HuH-7.5 (cell line): ENCODE measurements at regions not wholly inside any gene's neighbourhood (a gene's known extent, or its start where the extent isn't known, plus 50 kb on each side); places are given as distances from the start of the nearest gene placed in this dataset.
A peak's percentile ranks its signal among the peaks of the same experiment; 100 is the strongest.
"Not testable (repeated sequence)": the region's sequence is repeated elsewhere in the genome, so short reads cannot be mapped to it uniquely, and the experiment has no call there.

ENCODE experiments used
- DNase-seq: peaks from one replicate; pipeline ENCODE4 v3.0.0; 2011; ENCODE audit warnings: low spot score

DNA sequence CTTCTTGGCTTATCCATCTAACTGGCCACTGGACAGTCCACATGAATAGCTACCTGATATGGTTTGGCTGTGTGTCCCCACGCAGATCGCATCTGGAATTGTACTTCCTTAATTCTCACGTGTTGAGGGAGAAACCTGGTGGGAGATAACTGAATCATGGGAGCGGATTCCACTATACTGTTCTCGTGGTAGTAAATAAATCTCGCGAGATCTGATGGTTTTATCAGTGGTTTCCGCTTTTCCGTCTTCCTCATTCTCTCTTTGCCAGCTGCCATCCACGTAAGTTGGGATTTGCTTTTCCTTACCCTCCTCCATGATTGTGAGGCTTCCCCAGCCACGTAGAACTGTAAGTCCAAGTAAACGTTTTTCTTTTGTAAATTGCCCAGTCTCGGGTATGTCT is 1496.4 kb downstream of the KHDRBS2 start:
- not testable (repeated sequence) for DNase-seq

DNA sequence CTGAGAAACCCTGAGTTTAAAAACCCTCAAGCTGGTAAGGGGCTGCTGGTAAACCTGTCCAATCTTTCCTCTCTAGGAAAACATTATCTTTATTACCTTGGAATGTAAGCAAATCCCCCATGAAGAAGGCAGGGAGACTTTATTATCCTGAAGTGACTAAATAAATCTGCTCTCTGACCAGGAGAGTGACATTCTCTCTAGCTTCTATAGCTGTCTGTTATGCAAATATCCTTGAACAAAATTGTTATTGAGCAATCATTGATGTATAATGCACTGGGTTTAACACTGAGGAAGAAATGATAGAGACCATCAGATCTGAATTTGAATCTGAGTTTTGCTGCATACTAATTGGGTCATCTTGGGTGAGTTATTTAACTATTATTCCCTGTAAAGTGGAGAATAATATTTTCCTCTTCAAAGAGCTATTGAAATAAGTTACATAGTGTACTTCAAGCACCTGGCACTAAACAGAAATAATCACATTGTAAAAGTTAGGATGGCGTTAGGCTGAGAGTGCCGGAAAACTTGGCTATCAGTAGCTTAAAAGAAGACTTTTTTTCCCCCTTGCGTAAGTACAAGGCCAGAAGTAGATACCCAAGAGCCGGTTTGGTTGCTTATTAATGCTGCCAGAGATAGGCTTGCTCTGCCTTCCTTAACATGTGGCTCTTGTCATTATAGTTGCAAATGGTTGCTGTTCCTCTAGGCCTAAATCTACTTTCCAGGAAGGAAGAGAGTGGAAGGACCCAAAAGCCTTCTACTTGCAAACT is 1503.1 kb downstream of the KHDRBS2 start:
- not testable (repeated sequence) for DNase-seq

DNA sequence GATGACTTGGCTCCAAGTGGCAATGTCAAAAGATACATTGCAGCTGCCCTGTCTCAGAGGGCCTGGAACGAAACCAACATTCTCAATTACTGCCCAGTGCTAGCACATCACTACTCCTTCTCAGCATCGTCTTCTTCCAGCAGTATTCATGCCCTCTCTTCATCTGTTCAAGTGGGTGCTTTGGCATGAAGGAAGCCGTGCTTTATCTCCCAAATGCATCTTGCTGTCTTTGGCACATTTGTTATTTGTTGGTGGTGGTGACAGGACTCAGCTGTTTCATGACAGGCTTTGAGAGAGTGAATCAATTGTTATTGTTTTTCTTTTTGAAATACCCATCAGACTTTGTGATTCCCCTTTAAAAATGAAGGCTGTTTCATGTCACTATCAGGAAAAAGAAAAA is 1506.4 kb downstream of the KHDRBS2 start:
- not testable (repeated sequence) for DNase-seq

DNA sequence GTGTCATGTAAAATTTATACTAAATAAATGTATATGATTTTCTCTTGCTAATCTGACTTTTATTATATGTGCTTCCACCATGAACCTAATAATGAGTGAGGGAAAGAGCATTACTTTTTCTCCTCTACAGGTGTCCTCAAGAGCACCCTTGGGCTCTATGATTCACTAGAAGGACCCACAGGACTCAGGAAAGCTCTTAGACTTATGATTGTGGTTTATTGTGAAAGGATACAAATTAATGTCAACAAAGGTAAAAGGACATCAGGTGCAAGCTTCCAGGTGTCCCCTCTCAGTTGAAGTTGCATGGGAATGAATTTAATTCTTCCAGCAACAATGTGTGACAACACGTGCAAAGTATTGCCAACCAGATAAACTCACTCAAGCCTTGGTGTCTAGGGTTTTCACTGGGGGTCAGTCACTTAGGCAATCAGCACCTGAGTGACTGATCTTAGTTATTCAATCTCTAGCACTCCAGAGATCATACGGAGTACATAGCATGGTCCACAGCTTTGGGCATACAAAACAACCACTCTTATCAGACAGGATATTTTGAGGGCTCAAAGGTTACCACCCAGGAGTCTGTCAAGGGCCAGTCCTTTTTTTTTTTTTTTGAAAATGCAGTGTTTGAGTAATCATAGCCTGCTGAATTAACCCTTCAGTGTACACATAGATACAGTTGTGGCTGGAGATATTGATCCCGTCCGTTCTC is 1518.1 kb downstream of the KHDRBS2 start:
- DNase-seq = peak; percentile 6

- not testable (repeated sequence) for DNase-seq
These were observed 1520.7 kb downstream of the KHDRBS2 start for GRCh38 chr6:60765331-60765730.

DNA sequence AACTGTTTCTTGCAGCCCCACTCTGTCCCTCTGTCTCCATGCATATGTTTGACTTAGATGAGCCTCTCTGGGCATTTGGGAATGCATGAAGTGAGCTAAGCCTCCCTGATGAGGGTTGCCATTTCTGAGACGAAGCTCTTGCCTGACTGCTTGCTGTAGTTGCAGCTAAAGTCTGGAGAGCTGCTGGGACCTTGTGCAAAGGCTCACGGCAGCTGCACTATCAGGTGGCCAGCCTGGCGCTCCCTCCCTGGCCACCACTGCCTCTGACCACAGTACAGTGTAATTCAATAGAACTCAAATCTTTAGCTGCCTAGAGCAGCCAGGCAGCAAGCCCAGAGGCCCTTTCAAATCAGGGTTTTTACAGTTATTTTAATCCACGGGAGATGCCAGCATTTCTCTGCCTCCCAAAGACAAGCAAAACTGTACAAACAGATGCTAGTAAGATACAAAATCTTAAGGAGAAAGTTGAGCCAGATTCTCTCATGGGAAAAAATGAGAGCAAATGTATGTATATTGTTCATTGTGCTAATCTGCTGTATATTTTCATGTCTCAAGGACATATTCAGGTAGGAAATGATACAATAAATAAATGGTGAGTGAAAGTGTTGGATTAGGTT is 1522.5 kb downstream of the KHDRBS2 start:
- DNase-seq = not testable (repeated sequence)

GRCh38 chr6:60760928-60761327 is 1525.1 kb downstream of the KHDRBS2 start:
- not testable (repeated sequence) for DNase-seq

DNA sequence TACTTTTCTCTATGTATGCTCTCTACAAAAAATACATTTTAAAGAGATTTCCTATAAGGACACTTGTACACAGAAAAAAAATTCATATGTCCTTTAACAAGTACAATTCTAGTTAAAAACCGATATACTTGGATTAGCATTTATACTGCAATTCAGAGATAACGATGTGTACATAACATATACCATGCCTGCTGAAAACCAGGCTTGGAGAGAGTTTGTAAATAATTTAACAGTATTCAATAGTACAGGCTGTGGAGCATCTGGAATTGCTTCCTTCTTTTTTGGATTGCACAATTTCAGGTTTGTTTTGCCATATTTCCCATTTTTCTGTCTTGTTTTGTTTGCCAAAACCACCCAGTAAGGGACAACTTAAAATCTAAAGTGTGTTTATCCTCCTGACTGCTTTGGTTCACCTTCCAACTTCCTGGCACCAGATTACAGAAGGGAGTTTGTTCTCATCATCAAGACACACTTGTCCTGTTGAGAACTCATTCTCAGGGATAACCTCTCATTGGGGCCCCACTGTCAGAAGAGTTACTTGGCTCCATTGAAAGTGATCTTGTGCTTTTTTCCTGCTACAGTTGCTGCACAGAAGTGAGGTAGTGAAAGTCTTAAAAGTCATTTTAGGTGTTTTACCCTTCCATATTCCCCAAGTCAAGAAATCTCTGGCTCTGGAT is 1526.7 kb downstream of the KHDRBS2 start:
- not testable (repeated sequence) for DNase-seq

DNA sequence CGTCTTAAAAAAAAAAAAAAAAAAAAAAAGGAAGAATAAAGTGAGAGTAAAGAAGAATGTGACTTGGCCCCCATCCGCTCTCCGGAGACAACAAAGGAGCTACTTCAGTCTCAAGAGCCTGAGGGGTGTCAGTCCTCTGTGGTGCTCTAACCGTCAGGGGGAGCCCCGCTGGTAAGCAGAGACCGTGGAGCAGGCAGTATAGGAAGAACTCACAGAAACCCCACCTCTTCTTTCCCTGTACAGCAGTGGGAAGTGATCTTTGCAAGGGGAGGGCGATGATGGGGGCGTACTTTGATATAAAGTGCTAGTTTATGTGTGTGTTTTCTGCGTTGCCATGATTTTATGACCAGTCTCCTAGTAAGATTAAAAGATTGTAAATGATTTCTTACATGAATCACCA is 1527.3 kb downstream of the KHDRBS2 start:
- not testable (repeated sequence) for DNase-seq

DNA sequence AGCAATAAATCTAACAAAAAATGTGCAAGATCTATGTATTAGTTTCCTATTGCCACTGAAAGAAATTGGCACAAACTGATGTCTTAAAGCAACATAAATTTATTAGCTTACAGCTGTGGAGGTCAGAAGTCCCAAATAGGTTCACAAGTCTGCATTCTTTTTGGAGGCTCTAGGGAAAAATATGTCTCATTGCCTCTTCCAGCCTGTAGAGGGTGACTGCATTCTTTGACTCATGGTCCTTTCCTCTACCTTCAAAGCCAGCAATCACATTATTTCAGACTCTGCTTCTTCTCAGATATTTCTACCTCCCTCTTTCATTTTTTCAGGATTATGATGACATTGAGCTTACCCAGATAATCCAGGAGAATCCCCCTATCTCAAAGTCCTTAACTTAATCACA is 1531.1 kb downstream of the KHDRBS2 start:
- no peak for DNase-seq

GRCh38 chr6:60750353-60751081 is 1535.5 kb downstream of the KHDRBS2 start:
- not testable (repeated sequence) for DNase-seq

GRCh38 chr6:60747765-60748556 is 1538.1 kb downstream of the KHDRBS2 start:
- DNase-seq = not testable (repeated sequence)

DNA sequence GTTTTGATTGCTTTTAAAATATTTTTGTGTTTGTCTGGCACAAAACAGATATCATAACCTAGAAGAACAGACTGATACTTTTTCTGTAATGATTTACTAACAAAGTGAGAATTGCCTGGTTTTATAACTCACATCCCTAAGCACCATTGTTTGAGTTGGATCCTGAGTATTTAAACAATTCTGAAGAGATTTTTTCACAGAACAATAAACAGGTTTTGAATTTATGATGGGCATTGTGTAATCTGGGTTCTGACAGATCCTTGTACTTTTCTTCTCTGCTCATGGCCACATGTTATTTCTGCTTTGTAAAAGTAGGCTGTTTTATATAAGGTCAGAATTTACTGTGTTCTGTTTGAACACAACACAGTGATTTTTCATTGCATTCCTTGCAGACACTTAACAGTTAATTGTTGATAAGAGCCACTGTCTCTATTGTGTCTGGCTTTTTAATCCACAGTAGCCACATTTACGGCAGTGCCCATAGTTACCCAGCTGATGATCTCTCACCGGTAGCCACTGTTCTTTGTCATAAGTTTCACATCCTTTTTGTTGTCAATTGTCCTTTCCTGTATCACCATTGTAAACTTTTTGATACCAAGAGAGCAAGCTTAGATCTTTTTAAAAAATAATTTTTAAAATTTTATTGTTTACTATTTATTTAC is 1548.1 kb downstream of the KHDRBS2 start:
- not testable (repeated sequence) for DNase-seq

DNA sequence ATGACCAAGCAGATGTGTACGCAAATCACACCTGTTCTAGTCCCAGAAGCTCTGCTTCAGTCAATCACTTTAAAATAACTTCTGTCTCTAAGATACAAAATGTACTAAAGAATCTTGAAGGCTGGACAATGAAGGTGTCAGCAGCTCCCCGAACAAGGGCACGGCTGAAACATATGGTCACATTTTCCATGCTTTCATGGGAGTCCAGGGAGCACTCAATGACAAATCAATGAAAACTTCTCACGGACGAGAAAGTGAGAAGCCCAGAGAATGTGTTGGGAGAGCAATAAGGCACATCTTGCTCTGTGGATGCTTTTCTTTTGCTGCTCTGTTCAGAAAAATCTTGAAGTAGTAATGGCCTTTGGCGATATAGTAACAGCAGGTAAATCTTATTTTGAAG is 1548.7 kb downstream of the KHDRBS2 start:
- not testable (repeated sequence) for DNase-seq

DNA sequence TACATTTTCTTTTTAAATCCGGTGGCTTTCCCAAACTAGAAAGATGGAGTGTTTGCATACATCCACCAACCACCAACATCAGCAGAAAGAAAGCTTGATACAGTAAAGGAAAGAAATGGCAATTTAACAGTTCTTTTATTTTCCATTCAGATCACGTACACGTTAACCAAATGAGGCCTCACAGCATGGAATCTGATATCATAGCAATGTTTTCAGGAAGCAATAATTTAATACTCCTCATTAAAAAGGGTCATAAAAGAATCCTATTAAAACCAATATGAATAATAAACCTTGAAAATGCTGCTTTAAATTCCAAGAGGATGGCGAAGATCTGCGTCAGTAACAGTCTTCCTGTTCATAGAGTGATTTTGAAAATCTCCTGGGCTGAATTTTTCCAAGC is 1562.1 kb downstream of the KHDRBS2 start:
- DNase-seq = not testable (repeated sequence)

DNA sequence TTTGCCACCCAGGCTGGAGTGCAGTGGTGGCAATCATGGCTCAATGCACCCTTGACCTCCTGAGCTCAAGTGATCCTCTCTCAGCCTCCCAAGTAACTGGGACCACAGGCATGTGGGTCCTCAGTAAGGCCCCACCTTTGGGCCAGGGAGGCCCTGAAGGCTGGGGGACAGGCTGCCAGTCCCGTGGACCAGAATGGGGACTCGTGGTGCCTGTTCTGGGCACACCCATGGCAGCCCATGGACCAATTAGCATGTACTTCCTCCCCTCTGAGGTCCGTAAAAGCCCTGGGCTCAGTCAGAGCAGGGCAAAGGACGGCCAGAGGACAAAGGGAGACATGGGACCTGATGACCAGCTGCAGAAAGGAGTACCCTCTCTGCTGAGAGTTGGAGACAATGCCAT is 1590.8 kb downstream of the KHDRBS2 start:
- no peak for DNase-seq

GRCh38 chr6:60687085-60687484 is 1598.9 kb downstream of the KHDRBS2 start:
- DNase-seq = no peak

- no peak for DNase-seq
These were observed 1604.2 kb downstream of the KHDRBS2 start for GRCh38 chr6:60681806-60682205.

GRCh38 chr6:60679175-60679574 is 1606.8 kb downstream of the KHDRBS2 start:
- DNase-seq = no peak

DNA sequence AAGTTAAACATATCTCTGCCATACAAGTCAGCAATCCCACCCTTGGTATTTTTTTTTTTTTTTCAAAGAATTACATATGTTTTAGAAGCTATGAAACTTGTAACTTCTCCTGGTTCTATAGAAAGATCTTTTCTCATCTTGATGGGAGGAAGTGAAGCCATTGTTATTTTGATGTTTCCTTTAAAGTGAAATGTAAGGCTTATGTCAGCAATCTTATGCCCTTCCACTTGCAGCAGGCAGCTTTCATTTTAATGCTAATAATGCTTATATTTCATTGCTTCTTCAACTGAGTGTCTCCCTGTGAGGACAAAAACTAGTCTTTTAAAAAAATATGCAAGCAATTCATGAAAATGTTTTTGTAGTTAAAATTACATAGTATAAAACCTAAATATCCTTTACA is 1614.7 kb downstream of the KHDRBS2 start:
- DNase-seq = no peak
